ENCODE measurements at regions not wholly inside any gene's neighbourhood (a gene's known extent, or its start where the extent isn't known, plus 50 kb on each side); places are given as distances from the start of the nearest gene placed in this dataset.
A peak's percentile ranks its signal among the peaks of the same experiment; 100 is the strongest.

DNA sequence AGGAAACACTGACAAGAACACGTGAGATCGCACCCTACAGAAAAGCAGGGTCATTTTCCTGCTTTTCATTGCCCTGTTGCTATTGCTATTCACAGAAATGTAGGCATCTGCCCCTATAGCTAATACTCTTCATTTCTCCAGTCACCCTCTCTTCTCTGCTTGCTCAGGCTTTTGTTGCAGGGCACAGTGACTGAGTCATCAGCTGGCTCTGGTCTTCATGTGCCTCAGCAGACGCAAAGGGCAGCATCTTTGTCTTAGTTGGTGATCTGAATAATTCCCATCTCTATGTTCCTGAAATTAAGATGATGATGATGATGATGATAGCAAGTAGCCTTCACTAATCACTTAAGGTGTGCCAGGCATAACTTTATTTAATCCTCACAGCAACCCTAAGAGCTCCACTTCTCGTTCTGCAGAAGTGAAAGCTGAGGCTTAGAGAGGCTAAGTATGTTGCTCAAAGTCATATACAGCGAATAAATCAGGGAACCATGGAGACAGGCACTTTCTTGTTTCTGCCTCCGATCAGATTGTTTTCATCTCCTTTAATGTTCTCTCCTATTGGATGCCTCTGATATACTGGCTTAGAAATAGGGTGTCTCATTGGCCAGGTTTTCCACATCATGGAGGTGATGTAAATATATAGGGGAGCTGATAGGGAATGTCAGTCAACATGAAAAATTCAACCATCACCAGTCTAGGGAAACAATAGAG is 133.0 kb upstream of the STK32A start:
- DNase-seq = no peak
- CTCF ChIA-PET = interaction anchor here (2.4 kb wide), 1 partner anchor 87 kb away, joined by 13 read pairs; no protein-coding TSS in a partner anchor

DNA sequence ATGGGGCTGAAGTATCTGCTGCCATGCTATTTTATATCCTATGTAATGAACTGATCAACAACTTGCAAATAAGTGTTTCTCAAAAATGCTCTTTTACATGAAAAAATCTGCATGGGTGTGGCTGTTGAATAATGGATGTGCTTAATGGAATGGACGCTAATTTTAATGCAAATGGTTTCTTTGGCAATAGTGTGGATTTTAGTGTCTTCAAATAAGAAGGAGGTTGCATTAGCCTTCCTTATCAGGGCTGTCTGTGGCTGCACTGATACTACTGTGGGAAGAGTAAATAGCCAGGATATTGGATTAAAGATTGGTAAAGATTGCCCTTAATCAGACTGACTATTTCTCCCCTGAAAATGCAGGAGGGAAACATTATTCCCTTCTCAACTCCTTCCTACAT is 121.9 kb upstream of the STK32A start:
- no peak overlapping the region for H3K4me2 ChIP-seq
- no peak for DNase-seq
- no peak overlapping the region for H3K4me3 ChIP-seq (ENCODE audit: low read depth in 2 of 2, low read length in 1 of 2)
- no peaks in the 10 kb centered on the region for H4K20me1 ChIP-seq (ENCODE audit: insufficient read depth)
- no peak overlapping the region for H3K9ac ChIP-seq
- no peaks in the 10 kb centered on the region for H3K27me3 ChIP-seq (ENCODE audit: insufficient read depth)
- H3K36me3 ChIP-seq (replicated peaks in 1 of 2; ENCODE audit: control insufficient read depth in 1 of 2, insufficient read depth in 2 of 2, low read length in 1 of 2) = no peaks in the 10 kb centered on the region
- H3K9me2 ChIP-seq = no peaks in the 10 kb centered on the region
- no peak overlapping the region for H3K27ac ChIP-seq (ENCODE audit: low read depth in 2 of 2, low read length in 1 of 2)
- WGBS (ENCODE audit: low lambda C conversion rate) = 54% methylated on average over 1 of the region's 1 CpG
- ChIA-PET CTCF (interaction anchor here (1.1 kb wide), 1 partner anchor 38 kb away, joined by 4 read pairs; no protein-coding TSS in a partner anchor), POLR2A (no interaction called here)
- H3K79me2 ChIP-seq (ENCODE audit: insufficient read depth) = no peaks in the 10 kb centered on the region
- H3K4me1 ChIP-seq (ENCODE audit: control insufficient read depth in 1 of 2, insufficient read depth in 2 of 2, low read depth in 1 of 2, low read length in 1 of 2) = no peaks in the 10 kb centered on the region
- H3F3A ChIP-seq (replicated peaks; ENCODE audit: insufficient read depth) = no peaks in the 10 kb centered on the region
- H2AFZ ChIP-seq (ENCODE audit: low read depth) = no peak overlapping the region
- no peaks in the 10 kb centered on the region for H3K9me3 ChIP-seq
- TF ChIP-seq, protein P1, sequence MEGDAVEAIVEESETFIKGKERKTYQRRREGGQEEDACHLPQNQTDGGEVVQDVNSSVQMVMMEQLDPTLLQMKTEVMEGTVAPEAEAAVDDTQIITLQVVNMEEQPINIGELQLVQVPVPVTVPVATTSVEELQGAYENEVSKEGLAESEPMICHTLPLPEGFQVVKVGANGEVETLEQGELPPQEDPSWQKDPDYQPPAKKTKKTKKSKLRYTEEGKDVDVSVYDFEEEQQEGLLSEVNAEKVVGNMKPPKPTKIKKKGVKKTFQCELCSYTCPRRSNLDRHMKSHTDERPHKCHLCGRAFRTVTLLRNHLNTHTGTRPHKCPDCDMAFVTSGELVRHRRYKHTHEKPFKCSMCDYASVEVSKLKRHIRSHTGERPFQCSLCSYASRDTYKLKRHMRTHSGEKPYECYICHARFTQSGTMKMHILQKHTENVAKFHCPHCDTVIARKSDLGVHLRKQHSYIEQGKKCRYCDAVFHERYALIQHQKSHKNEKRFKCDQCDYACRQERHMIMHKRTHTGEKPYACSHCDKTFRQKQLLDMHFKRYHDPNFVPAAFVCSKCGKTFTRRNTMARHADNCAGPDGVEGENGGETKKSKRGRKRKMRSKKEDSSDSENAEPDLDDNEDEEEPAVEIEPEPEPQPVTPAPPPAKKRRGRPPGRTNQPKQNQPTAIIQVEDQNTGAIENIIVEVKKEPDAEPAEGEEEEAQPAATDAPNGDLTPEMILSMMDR (IDR thresholded peaks at IDR 0.05) = no peak
- TF ChIP-seq YY1 (IDR thresholded peaks at IDR 0.05; ENCODE audit: low read depth) (no peak), FOXM1 (IDR thresholded peaks at IDR 0.05; ENCODE audit: low read depth) (no peak), GABPA (IDR thresholded peaks at IDR 0.05; ENCODE audit: low read depth) (no peak), RCOR1 (IDR thresholded peaks at IDR 0.05; ENCODE audit: low read length) (no peak), POLR2AphosphoS5 (IDR thresholded peaks at IDR 0.05; ENCODE audit: low read depth, low read length) (no peak), MXI1 (IDR thresholded peaks at IDR 0.05; ENCODE audit: low read depth, low read length) (no peak), TEAD4 (IDR thresholded peaks at IDR 0.05; ENCODE audit: borderline replicate concordance, insufficient read depth) (no peak), FOSL2 (IDR thresholded peaks at IDR 0.05; ENCODE audit: borderline replicate concordance, low read depth) (no peak)
- TF ChIP-seq, protein P2, sequence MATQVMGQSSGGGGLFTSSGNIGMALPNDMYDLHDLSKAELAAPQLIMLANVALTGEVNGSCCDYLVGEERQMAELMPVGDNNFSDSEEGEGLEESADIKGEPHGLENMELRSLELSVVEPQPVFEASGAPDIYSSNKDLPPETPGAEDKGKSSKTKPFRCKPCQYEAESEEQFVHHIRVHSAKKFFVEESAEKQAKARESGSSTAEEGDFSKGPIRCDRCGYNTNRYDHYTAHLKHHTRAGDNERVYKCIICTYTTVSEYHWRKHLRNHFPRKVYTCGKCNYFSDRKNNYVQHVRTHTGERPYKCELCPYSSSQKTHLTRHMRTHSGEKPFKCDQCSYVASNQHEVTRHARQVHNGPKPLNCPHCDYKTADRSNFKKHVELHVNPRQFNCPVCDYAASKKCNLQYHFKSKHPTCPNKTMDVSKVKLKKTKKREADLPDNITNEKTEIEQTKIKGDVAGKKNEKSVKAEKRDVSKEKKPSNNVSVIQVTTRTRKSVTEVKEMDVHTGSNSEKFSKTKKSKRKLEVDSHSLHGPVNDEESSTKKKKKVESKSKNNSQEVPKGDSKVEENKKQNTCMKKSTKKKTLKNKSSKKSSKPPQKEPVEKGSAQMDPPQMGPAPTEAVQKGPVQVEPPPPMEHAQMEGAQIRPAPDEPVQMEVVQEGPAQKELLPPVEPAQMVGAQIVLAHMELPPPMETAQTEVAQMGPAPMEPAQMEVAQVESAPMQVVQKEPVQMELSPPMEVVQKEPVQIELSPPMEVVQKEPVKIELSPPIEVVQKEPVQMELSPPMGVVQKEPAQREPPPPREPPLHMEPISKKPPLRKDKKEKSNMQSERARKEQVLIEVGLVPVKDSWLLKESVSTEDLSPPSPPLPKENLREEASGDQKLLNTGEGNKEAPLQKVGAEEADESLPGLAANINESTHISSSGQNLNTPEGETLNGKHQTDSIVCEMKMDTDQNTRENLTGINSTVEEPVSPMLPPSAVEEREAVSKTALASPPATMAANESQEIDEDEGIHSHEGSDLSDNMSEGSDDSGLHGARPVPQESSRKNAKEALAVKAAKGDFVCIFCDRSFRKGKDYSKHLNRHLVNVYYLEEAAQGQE (IDR thresholded peaks at IDR 0.05; ENCODE audit: low read depth, low read length) = no peak
- TF ChIP-seq, protein P3, sequence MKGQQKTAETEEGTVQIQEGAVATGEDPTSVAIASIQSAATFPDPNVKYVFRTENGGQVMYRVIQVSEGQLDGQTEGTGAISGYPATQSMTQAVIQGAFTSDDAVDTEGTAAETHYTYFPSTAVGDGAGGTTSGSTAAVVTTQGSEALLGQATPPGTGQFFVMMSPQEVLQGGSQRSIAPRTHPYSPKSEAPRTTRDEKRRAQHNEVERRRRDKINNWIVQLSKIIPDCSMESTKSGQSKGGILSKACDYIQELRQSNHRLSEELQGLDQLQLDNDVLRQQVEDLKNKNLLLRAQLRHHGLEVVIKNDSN (IDR thresholded peaks at IDR 0.05; ENCODE audit: borderline replicate concordance, low read depth) = no peak

More for the DNA sequence above, 133.0 kb upstream of the STK32A start:
- Histone ChIP-seq H3K79me2 (ENCODE audit: insufficient read depth) (no peaks in the 10 kb centered on the region), H3K4me3 (ENCODE audit: low read depth in 2 of 2, low read length in 1 of 2) (no peak overlapping the region), H3K9ac (no peak overlapping the region), H3K36me3 (replicated peaks in 1 of 2; ENCODE audit: control insufficient read depth in 1 of 2, insufficient read depth in 2 of 2, low read length in 1 of 2) (no peaks in the 10 kb centered on the region), H3K4me1 (ENCODE audit: control insufficient read depth in 1 of 2, insufficient read depth in 2 of 2, low read depth in 1 of 2, low read length in 1 of 2) (peaks cover 0 to 18% of the 10 kb centered on the region in 2 experiments; a peak in 2 of 4 replicates), H3K9me3 (no peaks in the 10 kb centered on the region), H3F3A (replicated peaks; ENCODE audit: insufficient read depth) (no peaks in the 10 kb centered on the region), H3K27ac (ENCODE audit: low read depth in 2 of 2, low read length in 1 of 2) (no peak overlapping the region; a peak in 1 of 4 replicates), H2AFZ (ENCODE audit: low read depth) (no peak overlapping the region), H3K27me3 (ENCODE audit: insufficient read depth) (no peaks in the 10 kb centered on the region), H3K4me2 (peak overlapping the region; percentile 15; the same call in 1 of the 2 replicates), H4K20me1 (ENCODE audit: insufficient read depth) (no peaks in the 10 kb centered on the region), H3K9me2 (no peaks in the 10 kb centered on the region)
- 73% methylated on average over 6 of the region's 6 CpGs for WGBS (ENCODE audit: low lambda C conversion rate)
- TF ChIP-seq FOSL2 (IDR thresholded peaks at IDR 0.05; ENCODE audit: borderline replicate concordance, low read depth) = peak; percentile 32; the same call in 1 of the 2 replicates
- TF ChIP-seq EP300 (IDR thresholded peaks at IDR 0.05; ENCODE audit: borderline replicate concordance in 1 of 2, low read depth in 1 of 2, low read length in 1 of 2) = no peak
- no peak for TF ChIP-seq SIN3A (IDR thresholded peaks at IDR 0.05; ENCODE audit: borderline replicate concordance, low read depth, low read length)
- TF ChIP-seq RXRA (IDR thresholded peaks at IDR 0.05; ENCODE audit: borderline replicate concordance, low read depth) = no peak
- TF ChIP-seq GABPA (IDR thresholded peaks at IDR 0.05; ENCODE audit: low read depth) = no peak
- TF ChIP-seq SMC3 (IDR thresholded peaks at IDR 0.05; ENCODE audit: low read depth, low read length) = no peak
- POLR2A ChIA-PET = no interaction called here
